ENCODE measurements at regions not wholly inside any gene's neighbourhood (a gene's known extent, or its start where the extent isn't known, plus 50 kb on each side); places are given as distances from the start of the nearest gene placed in this dataset.

DNA sequence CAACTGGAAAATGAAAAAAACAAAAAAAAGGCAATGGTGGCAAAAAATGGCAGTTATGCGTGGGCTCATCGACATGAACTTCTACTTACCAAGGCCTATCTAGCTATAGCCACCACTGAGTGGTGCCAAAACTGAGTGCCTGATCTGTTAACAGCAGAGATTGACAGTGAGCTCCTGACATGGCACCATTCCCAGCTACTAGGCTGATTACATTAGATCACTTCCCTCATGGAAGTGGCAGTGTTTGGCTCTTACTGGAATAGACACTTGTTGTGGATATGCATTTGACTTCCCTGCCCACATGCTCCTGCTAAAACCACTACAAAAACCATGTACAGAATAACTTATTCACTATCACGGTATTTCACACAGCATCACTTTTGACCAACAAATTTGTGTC lies 216.1 kb upstream of the SGK1 start:
- TF ChIP-seq, protein P1, sequence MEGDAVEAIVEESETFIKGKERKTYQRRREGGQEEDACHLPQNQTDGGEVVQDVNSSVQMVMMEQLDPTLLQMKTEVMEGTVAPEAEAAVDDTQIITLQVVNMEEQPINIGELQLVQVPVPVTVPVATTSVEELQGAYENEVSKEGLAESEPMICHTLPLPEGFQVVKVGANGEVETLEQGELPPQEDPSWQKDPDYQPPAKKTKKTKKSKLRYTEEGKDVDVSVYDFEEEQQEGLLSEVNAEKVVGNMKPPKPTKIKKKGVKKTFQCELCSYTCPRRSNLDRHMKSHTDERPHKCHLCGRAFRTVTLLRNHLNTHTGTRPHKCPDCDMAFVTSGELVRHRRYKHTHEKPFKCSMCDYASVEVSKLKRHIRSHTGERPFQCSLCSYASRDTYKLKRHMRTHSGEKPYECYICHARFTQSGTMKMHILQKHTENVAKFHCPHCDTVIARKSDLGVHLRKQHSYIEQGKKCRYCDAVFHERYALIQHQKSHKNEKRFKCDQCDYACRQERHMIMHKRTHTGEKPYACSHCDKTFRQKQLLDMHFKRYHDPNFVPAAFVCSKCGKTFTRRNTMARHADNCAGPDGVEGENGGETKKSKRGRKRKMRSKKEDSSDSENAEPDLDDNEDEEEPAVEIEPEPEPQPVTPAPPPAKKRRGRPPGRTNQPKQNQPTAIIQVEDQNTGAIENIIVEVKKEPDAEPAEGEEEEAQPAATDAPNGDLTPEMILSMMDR (IDR thresholded peaks at IDR 0.05; ENCODE audit: low read depth, low read length, missing control alignments), result no peak
- no peak overlapping the region for H3K4me3 ChIP-seq (replicated peaks; ENCODE audit: low read depth, low read length)
- DNase-seq (ENCODE audit: extremely low read depth, low read depth), result no peak

DNA sequence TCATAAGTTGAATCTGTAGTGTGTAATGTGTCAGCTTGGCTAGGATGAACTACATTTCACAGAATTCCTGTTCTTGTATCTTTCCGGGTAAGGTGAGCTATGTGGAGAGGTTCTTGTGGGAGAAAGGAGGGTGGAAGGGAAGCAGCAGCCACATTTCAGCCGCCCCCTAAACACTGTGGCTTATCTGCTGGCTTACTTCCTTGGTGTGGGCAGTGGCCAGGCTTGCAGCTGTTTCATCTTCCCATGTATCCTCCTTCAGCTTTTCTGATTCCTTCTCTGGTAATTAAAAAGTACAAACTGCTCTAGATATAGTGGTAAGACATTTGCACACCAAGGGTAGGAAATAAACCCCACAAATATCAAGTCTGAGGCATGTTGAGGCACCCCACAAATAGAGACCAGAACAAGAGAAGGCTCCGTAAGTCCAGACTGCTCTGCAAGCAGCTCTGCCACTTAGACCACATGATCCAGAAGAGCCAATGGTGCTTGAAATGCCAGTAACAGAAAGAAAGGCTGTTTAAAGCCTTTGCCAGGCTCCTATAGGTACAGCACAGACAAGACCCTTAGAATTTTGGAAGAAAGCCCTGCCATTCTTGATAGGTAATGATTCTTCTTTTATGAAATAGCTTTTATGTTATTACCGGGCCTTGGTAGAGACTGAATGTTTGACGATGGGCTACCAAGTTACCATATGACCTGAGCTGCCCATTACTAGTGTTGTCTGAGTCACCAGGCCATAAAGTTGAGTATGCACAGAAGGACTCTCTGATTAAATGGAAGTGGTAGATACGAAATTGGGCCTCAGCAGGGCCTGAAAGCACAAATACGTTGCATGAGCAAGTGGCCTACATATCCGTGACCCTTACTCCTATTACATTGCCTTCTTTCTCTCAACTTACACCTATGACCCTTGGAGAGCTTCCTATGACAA lies 215.0 kb upstream of the SGK1 start:
- no peak for DNase-seq (ENCODE audit: extremely low read depth, low read depth)
- no peak overlapping the region for H3K4me3 ChIP-seq (replicated peaks; ENCODE audit: low read depth, low read length)
- TF ChIP-seq, protein P1 (IDR thresholded peaks at IDR 0.05; ENCODE audit: low read depth, low read length, missing control alignments), result no peak

DNA sequence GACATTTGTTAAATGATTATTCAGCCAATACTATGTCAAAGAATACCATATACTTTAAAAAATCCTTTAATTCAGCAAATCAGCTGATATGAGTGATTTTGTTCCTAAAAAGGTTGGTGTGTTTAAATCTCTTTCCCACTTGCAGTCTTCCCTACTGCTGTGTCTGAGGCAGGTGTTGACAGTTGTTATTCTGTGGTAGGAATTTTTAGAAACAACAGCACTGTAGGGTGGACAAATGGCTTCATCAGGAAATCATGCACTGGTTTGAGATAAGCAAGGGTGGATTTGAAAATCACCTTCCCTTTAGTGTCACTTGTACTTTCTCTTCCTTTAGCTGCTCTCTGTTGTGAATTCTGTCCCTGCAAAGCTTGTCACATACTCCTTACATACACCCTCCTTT lies 213.7 kb upstream of the SGK1 start:
- TF ChIP-seq, protein P1 (IDR thresholded peaks at IDR 0.05; ENCODE audit: low read depth, low read length, missing control alignments), result no peak
- no peak overlapping the region for H3K4me3 ChIP-seq (replicated peaks; ENCODE audit: low read depth, low read length)
- no peak for DNase-seq (ENCODE audit: extremely low read depth, low read depth)

DNA sequence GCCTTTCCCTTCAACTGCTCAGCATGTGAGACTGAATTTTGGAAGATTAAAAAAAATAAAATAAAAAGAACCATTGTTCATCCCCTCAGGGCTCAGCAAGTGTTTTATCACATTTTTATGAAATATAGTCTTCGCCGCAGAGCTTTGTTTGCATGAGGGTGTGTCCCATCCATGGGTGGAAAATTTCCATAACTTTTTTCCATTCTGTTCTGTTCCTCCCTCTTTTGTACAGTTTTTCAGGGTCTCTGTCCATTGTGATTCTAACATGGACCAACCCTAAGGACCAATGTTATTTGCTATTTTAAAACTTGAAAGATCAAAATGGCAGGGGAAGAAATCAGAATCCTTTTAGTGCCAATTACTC lies 213.3 kb upstream of the SGK1 start:
- no peak overlapping the region for H3K4me3 ChIP-seq (replicated peaks; ENCODE audit: low read depth, low read length)
- DNase-seq (ENCODE audit: extremely low read depth, low read depth), result no peak
- TF ChIP-seq, protein P1 (IDR thresholded peaks at IDR 0.05; ENCODE audit: low read depth, low read length, missing control alignments), result no peak

DNA sequence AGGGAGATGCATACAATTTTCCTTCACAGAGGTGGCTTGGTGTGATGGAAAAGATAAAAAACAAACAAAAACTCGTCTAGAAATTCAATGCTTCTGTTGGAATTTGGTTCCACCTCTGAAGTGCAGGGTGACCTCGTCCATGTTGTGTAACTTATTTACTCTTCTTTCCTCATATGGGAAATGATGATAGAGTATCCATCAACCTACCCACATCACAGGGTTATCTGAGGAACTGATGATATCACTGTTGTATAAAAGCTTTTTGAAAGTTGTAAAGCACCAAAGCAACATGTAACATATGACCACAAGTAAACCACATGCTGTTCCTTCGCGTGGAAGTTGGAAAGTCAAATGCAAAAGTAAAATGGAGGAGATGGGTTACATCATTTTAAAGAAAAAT lies 212.0 kb upstream of the SGK1 start:
- no peak overlapping the region for H3K4me3 ChIP-seq (replicated peaks; ENCODE audit: low read depth, low read length)
- TF ChIP-seq, protein P1 (IDR thresholded peaks at IDR 0.05; ENCODE audit: low read depth, low read length, missing control alignments), result no peak
- DNase-seq (ENCODE audit: extremely low read depth, low read depth), result no peak

DNA sequence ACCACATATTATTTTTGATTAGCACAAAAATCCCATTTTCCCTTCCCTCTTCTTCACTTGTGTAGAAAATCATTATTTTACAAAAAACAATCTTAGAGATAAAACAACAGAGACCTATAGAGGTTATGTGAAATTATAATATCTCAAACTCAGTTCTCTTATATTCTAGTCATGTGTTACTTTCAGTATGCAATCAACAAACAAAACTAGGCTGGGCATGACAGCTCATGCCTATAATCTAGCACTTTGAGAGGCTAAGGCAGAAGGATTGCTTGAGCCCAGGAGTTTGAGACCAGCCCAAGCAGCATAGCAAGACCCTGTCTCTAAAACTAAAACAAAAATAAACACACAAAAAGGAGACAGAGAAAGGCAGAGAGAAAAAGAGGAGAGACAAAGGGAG lies 211.4 kb upstream of the SGK1 start:
- no peak overlapping the region for H3K4me3 ChIP-seq (replicated peaks; ENCODE audit: low read depth, low read length)
- no peak for DNase-seq (ENCODE audit: extremely low read depth, low read depth)
- TF ChIP-seq, protein P1 (IDR thresholded peaks at IDR 0.05; ENCODE audit: low read depth, low read length, missing control alignments), result no peak

Measured in HFF-Myc (cell line).